22Rv1 (cell line): ENCODE measurements at regions not wholly inside any gene's neighbourhood (a gene's known extent, or its start where the extent isn't known, plus 50 kb on each side); places are given as distances from the start of the nearest gene placed in this dataset.
"Not testable (repeated sequence)": the region's sequence is repeated elsewhere in the genome, so short reads cannot be mapped to it uniquely, and the experiment has no call there.

Experiments used
- ZFX ChIP-seq: fragments of 450-650 bp; IDR thresholded peaks from 2 replicates; pipeline ENCODE4 v1.6.1; 2017; ENCODE audit warnings: antibody characterized with exemption, borderline replicate concordance
- TF ChIP-seq, protein P1 (sequence below): fragments of 450-650 bp; IDR thresholded peaks from 2 replicates; pipeline ENCODE4 v1.5.1; 2017; ENCODE audit warnings: mild to moderate bottlenecking

DNA sequence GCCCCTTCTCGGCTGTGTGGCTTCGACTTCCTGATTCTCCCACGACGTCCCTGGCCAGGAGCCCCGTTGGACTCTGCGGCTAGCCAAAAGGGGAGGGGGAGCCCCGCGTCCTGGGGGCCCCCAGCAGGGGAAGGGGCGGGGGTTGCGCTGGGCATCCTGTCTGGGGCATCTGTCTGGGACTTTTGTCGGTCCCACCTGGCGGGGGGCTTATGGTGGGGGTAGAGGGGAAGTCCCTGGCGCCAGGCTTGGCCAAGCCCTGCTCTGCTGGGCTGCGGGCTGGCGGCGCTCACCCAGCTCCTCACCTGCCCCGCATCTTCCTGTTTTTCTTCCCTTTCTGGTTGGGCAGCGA lies 142.7 kb upstream of the EEF2KMT start:
- TF ChIP-seq, protein P1, sequence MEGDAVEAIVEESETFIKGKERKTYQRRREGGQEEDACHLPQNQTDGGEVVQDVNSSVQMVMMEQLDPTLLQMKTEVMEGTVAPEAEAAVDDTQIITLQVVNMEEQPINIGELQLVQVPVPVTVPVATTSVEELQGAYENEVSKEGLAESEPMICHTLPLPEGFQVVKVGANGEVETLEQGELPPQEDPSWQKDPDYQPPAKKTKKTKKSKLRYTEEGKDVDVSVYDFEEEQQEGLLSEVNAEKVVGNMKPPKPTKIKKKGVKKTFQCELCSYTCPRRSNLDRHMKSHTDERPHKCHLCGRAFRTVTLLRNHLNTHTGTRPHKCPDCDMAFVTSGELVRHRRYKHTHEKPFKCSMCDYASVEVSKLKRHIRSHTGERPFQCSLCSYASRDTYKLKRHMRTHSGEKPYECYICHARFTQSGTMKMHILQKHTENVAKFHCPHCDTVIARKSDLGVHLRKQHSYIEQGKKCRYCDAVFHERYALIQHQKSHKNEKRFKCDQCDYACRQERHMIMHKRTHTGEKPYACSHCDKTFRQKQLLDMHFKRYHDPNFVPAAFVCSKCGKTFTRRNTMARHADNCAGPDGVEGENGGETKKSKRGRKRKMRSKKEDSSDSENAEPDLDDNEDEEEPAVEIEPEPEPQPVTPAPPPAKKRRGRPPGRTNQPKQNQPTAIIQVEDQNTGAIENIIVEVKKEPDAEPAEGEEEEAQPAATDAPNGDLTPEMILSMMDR: not testable (repeated sequence)
- not testable (repeated sequence) for TF ChIP-seq ZFX
